K562 (cell line): ENCODE measurements at regions not wholly inside any gene's neighbourhood (a gene's known extent, or its start where the extent isn't known, plus 50 kb on each side); places are given as distances from the start of the nearest gene placed in this dataset.

Source experiments
- ADNP ChIP-seq: fragments of 200-800 bp; sonication (Bioruptor generic); IDR thresholded peaks from 2 replicates; pipeline ENCODE4 v1.6.1; 2016; ENCODE audit warnings: missing genetic modification characterization, missing compliant biosample characterization
- JUN ChIP-seq, 2 experiments: sonication (generic) in 1 of 2; formaldehyde crosslinking in 1 of 2; IDR thresholded peaks; 2 replicates each; pipeline versions ENCODE4 v1.6.1 to v1.8.0; 2012 to 2022; ENCODE audit warnings: borderline replicate concordance in 2 of 2, mild to moderate bottlenecking in 2 of 2, improper control_type of control experiment in 1 of 2, low read depth in 1 of 2, low read length in 1 of 2, missing genetic modification reagents in 1 of 2
- KDM1A ChIP-seq, 2 experiments: fragments of 450-650 bp; IDR thresholded peaks; 2 replicates each; pipeline ENCODE4 v1.6.1; 2016; ENCODE audit warnings: mild to moderate bottlenecking in 2 of 2
- RBM39 ChIP-seq: fragments of 200-400 bp; formaldehyde crosslinking; optimal IDR thresholded peaks from 2 replicates; pipeline ENCODE3; 2018; ENCODE audit warnings: low read depth, low read length
- SFPQ ChIP-seq: fragments of 200-400 bp; formaldehyde crosslinking; IDR thresholded peaks from 2 replicates; pipeline ENCODE4 v1.6.1; 2017; ENCODE audit warnings: mild to moderate bottlenecking, low read depth, low read length, moderate library complexity
- SIN3B ChIP-seq: fragments of 450-650 bp; IDR thresholded peaks from 2 replicates; pipeline ENCODE4 v1.6.1; 2017; ENCODE audit warnings: low read depth, mild to moderate bottlenecking, moderate library complexity
- SMC3 ChIP-seq: conservative IDR thresholded peaks from 2 replicates; pipeline ENCODE4 v1.6.1; 2011; ENCODE audit warnings: low read depth, low read length, improper control_type of control experiment; ENCODE audit not compliant: insufficient read depth
- SOX6 ChIP-seq: fragments of 450-650 bp; IDR thresholded peaks from 2 replicates; pipeline ENCODE4 v1.6.1; 2014; ENCODE audit warnings: mild to moderate bottlenecking
- TFAM ChIP-seq: fragments of 250-450 bp; sonication (Bioruptor Pico); conservative IDR thresholded peaks from 2 replicates; pipeline ENCODE4 v1.5.0; 2021; ENCODE audit warnings: mild to moderate bottlenecking, moderate library complexity
- TSHZ1 ChIP-seq: fragments of 250-450 bp; sonication (Bioruptor Pico); IDR thresholded peaks from 2 replicates; pipeline ENCODE4 v1.4.0; 2020; ENCODE audit warnings: mild to moderate bottlenecking, moderate library complexity
- XRCC5 ChIP-seq: fragments of 200-400 bp; formaldehyde crosslinking; IDR thresholded peaks from 2 replicates; pipeline ENCODE4 v1.6.1; 2017; ENCODE audit warnings: low read depth, mild to moderate bottlenecking, low read length
- ZNF134 ChIP-seq: fragments of 250-450 bp; sonication (Bioruptor Pico); conservative IDR thresholded peaks from 2 replicates; pipeline ENCODE4 v1.4.0; 2020
- ZNF75A ChIP-seq: fragments of 450-650 bp; formaldehyde crosslinking; IDR thresholded peaks from 2 replicates; pipeline ENCODE4 v1.4.0; 2020; ENCODE audit warnings: mild to moderate bottlenecking

- TF ChIP-seq SFPQ (no peak), SIN3B (no peak), ZNF134 (CRISPR knock-in tag) (no peak), XRCC5 (no peak), SMC3 (peak; percentile 27; the same call in 1 of the 2 replicates), SOX6 (no peak), ADNP (tag) (no peak), ZNF75A (CRISPR knock-in tag) (no peak), TSHZ1 (no peak), RBM39 (no peak), TFAM (no peak), KDM1A (IDR thresholded peaks at IDR 0.05) (no peak), JUN (IDR thresholded peaks at IDR 0.05; ENCODE audit: borderline replicate concordance, low read depth, low read length) (no peak), JUN (CRISPR knock-in tag; IDR thresholded peaks at IDR 0.05; ENCODE audit: borderline replicate concordance) (no peak)
Measured at GRCh38 chr1:208449951-208450350, 205.8 kb upstream of the PLXNA2 start (continued).
